NCI-H2171 (cell line): ENCODE measurements at regions not wholly inside any gene's neighbourhood (a gene's known extent, or its start where the extent isn't known, plus 50 kb on each side); places are given as distances from the start of the nearest gene placed in this dataset.
"Not testable (repeated sequence)": the region's sequence is repeated elsewhere in the genome, so short reads cannot be mapped to it uniquely, and the experiment has no call there.

Source experiments
- DNase-seq: peaks from one replicate; lab custom pipeline; 2025; lab: John Stamatoyannopoulos, UW

- no peak for DNase-seq
Observed at GRCh38 chr12:40431169-40431568, 206.4 kb downstream of the LRRK2 start.

GRCh38 chr12:40435251-40435650 lies 210.5 kb downstream of the LRRK2 start:
- DNase-seq = no peak

DNA sequence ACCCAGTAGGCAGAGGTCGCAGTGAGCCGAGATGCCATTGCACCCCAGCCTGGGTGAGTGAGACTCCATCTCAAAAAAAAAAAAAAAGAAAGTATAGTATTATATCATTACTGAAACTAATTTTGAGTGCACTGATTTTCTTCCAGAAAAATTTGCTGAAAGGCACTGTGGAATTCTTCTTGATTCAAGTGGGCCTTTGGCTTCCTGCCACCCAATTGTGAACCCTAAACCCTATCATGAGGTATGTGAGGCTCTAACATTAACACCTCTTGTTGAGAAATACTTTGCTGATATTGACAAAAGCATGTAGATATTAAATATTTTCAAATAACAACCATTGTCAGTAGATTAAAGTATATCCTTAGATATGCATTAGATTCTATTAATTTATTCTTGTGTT lies 211.2 kb downstream of the LRRK2 start:
- no peak for DNase-seq

GRCh38 chr12:40436564-40436963 lies 211.8 kb downstream of the LRRK2 start:
- no peak for DNase-seq

GRCh38 chr12:40439771-40440492 lies 215.1 kb downstream of the LRRK2 start:
- DNase-seq = no peak

- DNase-seq = no peak
Observed at GRCh38 chr12:40444174-40444573, 219.4 kb downstream of the LRRK2 start.

DNA sequence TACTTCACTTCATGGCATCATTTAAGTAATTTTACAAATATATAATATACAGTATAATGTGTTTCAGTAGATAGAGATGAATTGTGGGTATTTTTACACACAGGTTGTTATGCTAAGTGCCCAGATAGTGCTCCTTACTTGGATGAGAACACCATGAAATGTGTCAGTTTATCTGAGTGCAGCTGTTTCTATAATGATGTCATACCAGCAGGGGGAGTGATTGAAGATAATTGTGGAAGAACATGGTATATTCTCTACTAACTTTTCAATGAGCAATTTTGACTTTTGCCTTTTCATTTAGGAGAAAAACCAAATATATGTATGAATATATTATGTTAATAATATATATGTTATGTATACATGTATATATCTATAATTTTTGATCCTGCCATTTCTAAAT lies 221.6 kb downstream of the LRRK2 start:
- peak; percentile 26 for DNase-seq

GRCh38 chr12:40448523-40448922 lies 223.7 kb downstream of the LRRK2 start:
- not testable (repeated sequence) for DNase-seq

DNA sequence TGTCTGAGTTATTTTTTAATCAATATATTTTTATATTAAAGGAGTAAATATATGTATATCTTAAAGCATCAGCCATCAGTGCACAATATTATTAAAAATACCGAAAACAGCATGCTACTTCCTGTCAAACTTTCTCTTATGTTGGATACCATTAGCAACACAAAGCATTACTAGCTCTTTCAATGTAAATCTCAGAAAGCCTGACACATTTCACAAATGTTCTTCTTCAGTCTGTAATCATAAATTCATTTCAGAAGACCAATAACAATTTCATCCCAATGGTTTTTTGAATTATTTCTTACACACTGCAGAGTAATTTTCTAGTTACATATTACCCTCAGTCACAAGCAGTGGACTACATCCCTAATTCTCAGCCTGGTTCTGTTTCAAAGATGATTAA lies 226.9 kb downstream of the LRRK2 start:
- no peak for DNase-seq

DNA sequence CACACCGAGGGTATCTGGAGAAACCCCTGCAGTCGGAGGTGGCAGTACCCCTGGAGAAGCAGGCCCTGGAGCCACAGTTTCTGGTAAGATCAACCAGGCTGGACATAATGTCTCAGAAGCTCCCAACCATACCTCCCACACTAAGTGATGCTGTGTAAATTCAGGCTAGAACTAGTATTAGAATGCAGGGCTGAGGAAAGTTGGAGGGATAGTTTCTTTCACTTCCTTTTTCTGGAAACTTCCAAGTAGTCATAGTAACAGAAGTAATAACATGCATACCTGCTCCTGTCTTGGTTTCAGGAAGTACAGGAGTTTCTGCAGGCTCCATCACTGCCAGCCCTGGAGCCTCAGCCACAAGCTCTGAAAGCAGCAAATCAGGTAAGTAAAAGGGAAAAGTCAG lies 228.1 kb upstream of the CNTN1 start:
- no peak for DNase-seq

DNA sequence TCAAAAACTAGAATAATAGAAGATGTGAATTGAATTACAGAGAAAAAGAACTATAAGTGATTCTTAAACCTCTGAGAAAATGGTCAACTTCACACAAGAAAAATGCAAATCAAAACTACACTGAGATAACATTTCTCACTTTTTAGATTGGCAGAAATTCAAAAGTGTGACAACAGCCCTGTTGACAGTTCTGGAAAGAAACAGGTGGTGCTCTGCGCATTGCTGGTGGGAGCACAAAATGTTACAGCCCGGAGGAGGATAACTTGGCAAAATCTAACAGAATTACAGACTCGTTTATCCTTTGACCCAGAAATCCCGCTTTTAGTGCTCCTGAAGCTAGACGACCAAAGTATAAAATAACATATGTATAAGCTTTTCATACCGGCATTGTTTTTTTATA lies 222.5 kb upstream of the CNTN1 start:
- peak; percentile 79 for DNase-seq

- peak; percentile 62 for DNase-seq
Observed at GRCh38 chr12:40473962-40474361, 218.3 kb upstream of the CNTN1 start.

DNA sequence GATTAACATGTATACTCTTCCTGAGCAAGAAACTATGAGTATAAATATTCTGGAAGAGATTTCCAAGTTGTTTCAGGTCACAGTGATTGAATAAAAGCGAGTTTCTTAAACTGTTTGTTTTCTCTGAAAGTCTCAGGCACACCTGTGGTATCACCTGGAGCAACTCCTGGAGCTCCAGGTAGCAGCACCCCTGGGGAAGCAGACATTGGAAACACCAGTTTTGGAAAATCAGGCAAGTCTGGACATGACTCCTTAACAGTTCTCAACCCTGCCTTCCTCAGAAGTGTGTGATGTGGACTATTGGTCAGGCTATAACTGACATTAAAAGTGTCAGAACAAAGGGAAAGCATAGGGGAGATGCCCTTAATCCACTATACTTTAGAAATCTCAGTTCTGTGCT lies 217.6 kb upstream of the CNTN1 start:
- DNase-seq = peak; percentile 13

DNA sequence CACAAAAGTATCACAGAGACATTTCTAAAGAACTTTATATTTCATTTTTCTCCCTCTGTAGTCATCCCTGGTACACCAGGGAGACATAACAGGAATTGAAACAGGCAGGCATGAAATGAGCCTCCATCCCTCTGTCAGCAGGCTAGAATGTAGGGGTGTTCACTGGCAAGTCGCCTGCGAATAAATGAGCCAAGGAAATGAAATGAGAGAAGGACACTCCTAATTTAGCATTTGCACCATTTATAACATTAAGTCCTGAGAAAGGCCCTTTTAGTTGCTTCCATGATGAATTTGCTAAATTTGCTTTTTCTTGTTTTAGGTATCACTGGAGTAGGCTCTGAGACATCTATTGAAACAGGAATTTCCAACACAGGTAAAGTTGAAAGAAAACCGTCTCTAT lies 192.4 kb upstream of the CNTN1 start:
- no peak for DNase-seq

- DNase-seq = no peak
Observed at GRCh38 chr12:40502322-40502721, 189.9 kb upstream of the CNTN1 start.

- no peak for DNase-seq
Observed at GRCh38 chr12:40505327-40505726, 186.9 kb upstream of the CNTN1 start.

- DNase-seq = no peak
Observed at GRCh38 chr12:40508421-40508820, 183.8 kb upstream of the CNTN1 start.

DNA sequence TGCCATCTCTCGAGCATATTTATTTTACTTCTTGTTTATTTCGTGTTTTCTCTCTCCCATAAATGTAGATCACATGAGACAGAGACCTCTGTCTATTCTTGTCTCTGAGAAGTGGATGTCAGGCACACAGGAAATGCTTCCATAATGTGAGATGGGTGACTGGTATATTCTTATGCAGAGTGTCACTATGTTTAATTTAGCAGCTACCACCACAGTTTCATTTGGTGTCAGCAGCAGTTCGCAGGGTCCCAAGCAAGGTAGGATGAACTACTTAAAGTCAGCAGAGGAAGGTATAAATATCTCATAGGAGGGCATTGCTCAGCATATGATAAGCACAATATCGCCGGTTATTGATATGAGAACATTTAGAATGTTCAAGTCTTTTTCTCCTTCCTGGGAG lies 180.9 kb upstream of the CNTN1 start:
- no peak for DNase-seq

DNA sequence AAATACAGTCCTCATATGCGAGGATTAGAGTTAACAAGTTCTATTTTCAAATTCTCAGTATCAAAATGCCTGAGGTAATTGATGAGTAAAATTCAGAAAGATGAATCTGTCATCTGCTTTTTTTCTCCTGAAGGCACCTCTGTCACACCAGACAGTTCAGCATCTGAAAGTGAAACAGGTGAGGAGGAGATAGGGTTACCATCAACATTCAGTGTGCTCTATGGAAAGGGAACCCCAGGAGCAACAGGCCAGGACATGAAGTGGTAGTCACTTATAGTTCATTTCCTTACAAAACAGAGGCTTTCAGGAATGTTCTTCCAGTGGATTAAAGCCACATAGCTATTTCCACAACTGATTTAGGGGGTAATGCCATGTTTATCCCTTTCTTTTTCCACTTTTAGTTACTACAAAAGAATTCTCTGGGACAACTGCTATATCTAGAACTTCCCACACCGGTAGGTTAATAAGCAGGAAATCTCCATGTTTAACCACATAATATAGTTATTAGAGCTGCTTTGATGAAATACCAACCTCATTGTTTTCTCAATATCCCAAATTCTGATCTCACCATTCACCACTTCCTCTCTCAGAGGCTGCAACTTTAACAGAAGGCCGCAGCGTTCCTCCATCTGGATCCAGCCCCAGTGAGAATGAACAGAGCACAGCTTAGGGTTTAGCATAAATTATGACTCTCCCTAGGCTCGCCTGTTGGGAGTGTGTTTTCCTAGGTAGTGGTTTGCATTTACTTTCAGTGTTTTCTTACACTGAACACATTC lies 177.0 kb upstream of the CNTN1 start:
- DNase-seq = peak; percentile 27

GRCh38 chr12:40522837-40523236 lies 169.4 kb upstream of the CNTN1 start:
- no peak for DNase-seq

GRCh38 chr12:40525054-40525453 lies 167.2 kb upstream of the CNTN1 start:
- no peak for DNase-seq

GRCh38 chr12:40534828-40535227 lies 157.4 kb upstream of the CNTN1 start:
- no peak for DNase-seq

GRCh38 chr12:40551466-40551865 lies 140.8 kb upstream of the CNTN1 start:
- no peak for DNase-seq

DNA sequence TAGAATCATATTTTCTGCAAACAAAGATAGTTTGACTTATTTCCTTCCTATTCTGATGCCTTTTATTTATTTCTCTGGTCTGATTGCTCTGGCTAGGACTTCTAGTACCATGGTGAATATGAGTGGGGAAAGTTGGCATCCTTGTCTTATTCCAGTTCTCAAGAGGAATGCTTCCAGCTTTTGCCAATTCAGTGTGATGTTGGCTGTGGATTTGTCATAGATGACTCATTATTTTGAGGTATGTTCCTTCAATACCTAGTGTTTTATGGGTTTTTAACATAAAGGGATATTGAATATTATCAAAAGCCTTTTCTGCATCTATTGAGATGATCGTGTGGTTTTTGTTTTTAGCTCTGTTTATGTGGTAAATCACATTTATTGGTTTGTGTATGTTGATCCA lies 139.4 kb upstream of the CNTN1 start:
- no peak for DNase-seq
